Tibial nerve (tissue), 4 donors: ENCODE measurements at regions not wholly inside any gene's neighbourhood (a gene's known extent, or its start where the extent isn't known, plus 50 kb on each side); places are given as distances from the start of the nearest gene placed in this dataset.

Experiments
- DNase-seq, 2 donors: peaks; one replicate each; pipeline ENCODE4 v3.0.0-alpha.2; 2019; ENCODE audit warnings: low spot score in 2 of 2
- H3K27ac ChIP-seq, 4 donors: fragments of 200-600 bp; sonication (generic) in 3 of 4; one replicate each; pipeline ENCODE4 v1.5.1; 2017 to 2019; ENCODE audit warnings: mild to moderate bottlenecking in 1 of 4
- H3K27me3 ChIP-seq, 2 donors: fragments of 200-600 bp; sonication (generic) in 1 of 2; one replicate each; pipeline versions ENCODE4 v1.5.1 to v1.6.0; 2017 to 2019
- H3K36me3 ChIP-seq, 3 donors: fragments of 200-600 bp; sonication (generic); one replicate each; pipeline ENCODE4 v1.5.1; 2018 to 2019
- H3K4me1 ChIP-seq, 4 donors: fragments of 200-600 bp; sonication (generic) in 3 of 4; one replicate each; pipeline ENCODE4 v1.5.1; 2017 to 2019
- H3K4me3 ChIP-seq, 4 donors: fragments of 200-600 bp; sonication (generic) in 3 of 4; one replicate each; pipeline ENCODE4 v1.5.1; 2017 to 2019; ENCODE audit warnings: mild to moderate bottlenecking in 1 of 4, moderate library complexity in 1 of 4
- H3K9me3 ChIP-seq, 4 donors: fragments of 200-600 bp; sonication (generic) in 3 of 4; one replicate each; pipeline ENCODE4 v1.5.1; 2017 to 2019
- EP300 ChIP-seq, 2 donors: sonication (generic); formaldehyde crosslinking; IDR thresholded peaks; one replicate each; pipeline ENCODE4 v1.6.1; 2017; ENCODE audit warnings: antibody characterized with exemption in 2 of 2, mild to moderate bottlenecking in 1 of 2
- POLR2A ChIP-seq, 2 donors: fragments of 450-650 bp; IDR thresholded peaks; one replicate each; pipeline ENCODE4 v1.6.1; 2017; ENCODE audit warnings: antibody characterized with exemption in 2 of 2, mild to moderate bottlenecking in 2 of 2, moderate library complexity in 2 of 2
- WGBS, 2 donors: methylation state at CpG; one replicate each; pipeline ENCODE4 v1.1.5; 2018; 5-methylcytosine and 5-hydroxymethylcytosine counted together
- TF ChIP-seq, protein P1 (sequence below), 5 experiments: fragments of 200-600 bp in 3 of 5; fragments of 450-650 bp in 2 of 5; sonication (generic) in 3 of 5; IDR thresholded peaks; one replicate each; pipeline ENCODE4 v1.5.1; 2016 to 2019; ENCODE audit warnings: antibody characterized with exemption in 5 of 5, mild to moderate bottlenecking in 3 of 5, moderate library complexity in 2 of 5

DNA sequence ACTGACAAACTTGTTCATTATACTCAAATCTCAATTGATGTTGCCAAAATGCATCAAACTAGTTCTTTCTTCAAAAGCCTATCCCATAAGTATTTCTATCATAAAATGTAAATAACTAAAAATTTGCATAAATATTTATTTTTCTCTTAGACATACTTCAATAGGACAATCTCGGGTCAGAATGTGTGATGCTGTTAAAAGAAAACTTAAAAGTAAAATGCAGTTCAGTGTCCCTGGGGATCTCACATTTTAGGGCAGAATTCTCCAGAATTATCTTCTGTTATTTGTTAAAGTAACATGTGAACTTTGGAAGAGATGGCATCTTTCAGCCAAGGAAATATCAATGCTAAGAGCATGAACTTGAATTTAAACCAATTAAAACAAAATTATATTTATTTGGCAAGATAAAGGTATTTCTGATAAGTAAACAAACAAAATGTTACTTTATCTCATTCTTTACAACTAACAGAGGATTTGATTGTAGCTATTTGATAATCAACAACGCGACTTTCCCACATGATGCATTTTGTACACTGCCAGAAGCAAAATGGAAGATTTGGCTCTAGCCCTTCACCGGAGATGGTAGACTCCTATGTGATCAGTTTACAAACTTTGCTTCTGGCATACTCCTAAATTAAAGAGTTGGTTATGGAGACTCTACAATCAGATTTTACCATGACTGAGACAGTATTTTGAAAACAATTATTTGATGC, 169.5 kb upstream of the EDNRB start:
- H3K4me3 ChIP-seq: no peak overlapping the region
- H3K36me3 ChIP-seq: no peaks in the 10 kb centered on the region
- no peaks in the 10 kb centered on the region for H3K9me3 ChIP-seq
- TF ChIP-seq, protein P1, sequence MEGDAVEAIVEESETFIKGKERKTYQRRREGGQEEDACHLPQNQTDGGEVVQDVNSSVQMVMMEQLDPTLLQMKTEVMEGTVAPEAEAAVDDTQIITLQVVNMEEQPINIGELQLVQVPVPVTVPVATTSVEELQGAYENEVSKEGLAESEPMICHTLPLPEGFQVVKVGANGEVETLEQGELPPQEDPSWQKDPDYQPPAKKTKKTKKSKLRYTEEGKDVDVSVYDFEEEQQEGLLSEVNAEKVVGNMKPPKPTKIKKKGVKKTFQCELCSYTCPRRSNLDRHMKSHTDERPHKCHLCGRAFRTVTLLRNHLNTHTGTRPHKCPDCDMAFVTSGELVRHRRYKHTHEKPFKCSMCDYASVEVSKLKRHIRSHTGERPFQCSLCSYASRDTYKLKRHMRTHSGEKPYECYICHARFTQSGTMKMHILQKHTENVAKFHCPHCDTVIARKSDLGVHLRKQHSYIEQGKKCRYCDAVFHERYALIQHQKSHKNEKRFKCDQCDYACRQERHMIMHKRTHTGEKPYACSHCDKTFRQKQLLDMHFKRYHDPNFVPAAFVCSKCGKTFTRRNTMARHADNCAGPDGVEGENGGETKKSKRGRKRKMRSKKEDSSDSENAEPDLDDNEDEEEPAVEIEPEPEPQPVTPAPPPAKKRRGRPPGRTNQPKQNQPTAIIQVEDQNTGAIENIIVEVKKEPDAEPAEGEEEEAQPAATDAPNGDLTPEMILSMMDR (IDR thresholded peaks at IDR 0.05): no peak
- TF ChIP-seq EP300 (IDR thresholded peaks at IDR 0.05) (no peak), POLR2A (IDR thresholded peaks at IDR 0.05) (no peak)
- no peaks in the 10 kb centered on the region for H3K27me3 ChIP-seq
- WGBS, 2 donors: 37 to 51% methylated on average over 4 of the region's 4 CpGs
- H3K27ac ChIP-seq: no peak overlapping the region
- DNase-seq: no peak
- peaks cover 0 to 7% (median 3%) of the 10 kb centered on the region in 4 donors for H3K4me1 ChIP-seq

- TF ChIP-seq EP300 (IDR thresholded peaks at IDR 0.05): no peak
- no peak overlapping the region for H3K4me3 ChIP-seq
- H3K4me1 ChIP-seq: peaks cover 0 to 7% (median 3%) of the 10 kb centered on the region in 4 donors
- no peaks in the 10 kb centered on the region for H3K36me3 ChIP-seq
- DNase-seq: no peak
- H3K27ac ChIP-seq: no peak overlapping the region
- H3K27me3 ChIP-seq: no peaks in the 10 kb centered on the region
- H3K9me3 ChIP-seq: peaks cover 0 to 12% (median 5%) of the 10 kb centered on the region in 4 donors
- 59 to 76% methylated on average over 8 of the region's 8 CpGs for WGBS, 2 donors
Measured at GRCh38 chr13:78085434-78086225, 167.0 kb upstream of the EDNRB start.

GRCh38 chr13:78084401-78084800, 165.8 kb upstream of the EDNRB start:
- Histone ChIP-seq H3K27ac (no peak overlapping the region), H3K4me3 (no peak overlapping the region), H3K36me3 (no peaks in the 10 kb centered on the region), H3K27me3 (no peaks in the 10 kb centered on the region), H3K9me3 (peaks cover 0 to 15% (median 7%) of the 10 kb centered on the region in 4 donors), H3K4me1 (peaks cover 0 to 7% (median 3%) of the 10 kb centered on the region in 4 donors)
- DNase-seq: no peak
- 23 to 29% methylated on average over 1 of the region's 1 CpG for WGBS, 2 donors
- TF ChIP-seq, protein P1 (IDR thresholded peaks at IDR 0.05): no peak
- no peak for TF ChIP-seq POLR2A (IDR thresholded peaks at IDR 0.05)
- TF ChIP-seq EP300 (IDR thresholded peaks at IDR 0.05): no peak

DNA sequence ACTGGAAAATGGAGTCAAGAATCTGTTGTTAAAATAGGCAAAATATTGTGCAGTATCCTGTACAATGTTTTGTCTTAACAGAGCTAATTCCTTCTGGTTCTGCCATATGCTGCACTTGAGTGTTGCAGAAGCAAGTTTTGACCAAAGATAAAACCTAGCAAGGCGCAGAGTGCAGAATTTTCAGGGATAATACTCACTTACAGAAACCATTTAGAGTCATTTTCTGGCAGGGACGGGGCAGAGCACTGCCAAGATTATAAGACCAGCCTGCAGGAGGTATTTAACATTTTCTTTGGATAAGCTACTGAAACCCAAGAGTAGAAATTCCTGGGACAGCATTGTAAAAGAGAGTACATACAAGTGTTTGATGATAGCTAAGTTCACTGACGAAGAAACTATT, 159.5 kb upstream of the EDNRB start:
- H3K27me3 ChIP-seq: no peaks in the 10 kb centered on the region
- H3K27ac ChIP-seq: no peak overlapping the region
- H3K9me3 ChIP-seq: peaks cover 0 to 15% (median 7%) of the 10 kb centered on the region in 4 donors
- H3K4me3 ChIP-seq: no peak overlapping the region
- H3K4me1 ChIP-seq: no peaks in the 10 kb centered on the region
- TF ChIP-seq EP300 (IDR thresholded peaks at IDR 0.05) (no peak), POLR2A (IDR thresholded peaks at IDR 0.05) (no peak)
- TF ChIP-seq, protein P1 (IDR thresholded peaks at IDR 0.05): no peak
- H3K36me3 ChIP-seq: no peaks in the 10 kb centered on the region
- 53 to 56% methylated on average over 3 of the region's 3 CpGs for WGBS, 2 donors
- no peak for DNase-seq

DNA sequence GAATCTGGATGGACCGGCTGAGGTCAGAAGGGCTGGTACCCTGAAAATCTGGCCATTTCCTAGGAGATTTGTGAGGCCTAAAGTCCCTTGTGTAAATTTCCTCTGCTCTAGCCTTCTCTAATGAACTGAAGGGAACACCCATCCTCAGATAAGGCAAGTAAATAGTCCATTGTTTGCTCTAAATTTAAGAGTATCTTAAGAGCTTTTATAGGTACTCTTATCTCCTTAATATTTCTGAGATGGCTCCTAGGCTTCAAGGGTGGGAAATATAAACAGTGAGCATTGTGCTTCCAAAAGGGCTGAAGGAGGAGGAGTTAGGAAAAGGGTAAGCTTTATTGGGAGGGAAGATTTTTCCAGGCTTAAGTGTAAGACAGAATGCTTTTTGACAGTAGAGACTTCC, 148.7 kb upstream of the EDNRB start:
- Histone ChIP-seq H3K27ac (no peak overlapping the region), H3K9me3 (no peaks in the 10 kb centered on the region)
- 72 to 79% methylated on average over 1 of the region's 1 CpG for WGBS, 2 donors

More for the DNA sequence above, 148.7 kb upstream of the EDNRB start:
- H3K4me3 ChIP-seq: no peak overlapping the region
- TF ChIP-seq, protein P1 (IDR thresholded peaks at IDR 0.05): no peak
- TF ChIP-seq EP300 (IDR thresholded peaks at IDR 0.05) (no peak), POLR2A (IDR thresholded peaks at IDR 0.05) (no peak)
- no peaks in the 10 kb centered on the region for H3K4me1 ChIP-seq
- no peaks in the 10 kb centered on the region for H3K36me3 ChIP-seq
- no peak for DNase-seq
- H3K27me3 ChIP-seq: no peaks in the 10 kb centered on the region
